SK-N-SH (cell line): ENCODE measurements at regions not wholly inside any gene's neighbourhood (a gene's known extent, or its start where the extent isn't known, plus 50 kb on each side); places are given as distances from the start of the nearest gene placed in this dataset.
A peak's percentile ranks its signal among the peaks of the same experiment; 100 is the strongest.

Source experiments
- CTCF ChIA-PET: fragments of 300-600, 350-600 bp; formaldehyde crosslinking; extraction: SDS; loops from one replicate; lab custom pipeline; 2021; lab: Yijun Ruan, JAX
- POLR2A ChIA-PET: fragments of 350-600 bp; sonication (Branson Sonifier 250); formaldehyde crosslinking; extraction: SDS; loops from one replicate; lab custom pipeline; 2020; ENCODE audit warnings: antibody characterized with exemption, inconsistent platforms; lab: Yijun Ruan, JAX
- DNase-seq: peaks from one replicate; pipeline ENCODE4 v3.0.0; 2012
- H2AFZ ChIP-seq: fragments of 200-600 bp; sonication (generic); 2 replicates; pipeline ENCODE4 v1.8.1; 2016; ENCODE audit warnings: antibody characterized with exemption, mild to moderate bottlenecking, low read depth
- H3F3A ChIP-seq: fragments of 200-600 bp; sonication (generic); replicated peaks from 2 replicates; pipeline ENCODE3; 2016; ENCODE audit warnings: antibody characterized with exemption, mild to moderate bottlenecking; ENCODE audit not compliant: insufficient read depth
- H3K27ac ChIP-seq, 2 experiments: fragments of 200-500 bp in 1 of 2; fragments of 200-600 bp in 1 of 2; sonication (Bioruptor generic) in 1 of 2; sonication (generic), shearing (Covaris generic) in 1 of 2; 2 replicates each; pipeline versions ENCODE4 v1.5.1 to v1.6.1; 2014 to 2016; ENCODE audit warnings: low read depth in 2 of 2, inconsistent platforms in 1 of 2, low read length in 1 of 2, mild to moderate bottlenecking in 1 of 2, mixed read lengths in 1 of 2
- H3K27me3 ChIP-seq: fragments of 200-600 bp; sonication (generic), shearing (Covaris generic); 2 replicates; pipeline ENCODE4 v1.6.1; 2016; ENCODE audit warnings: mixed run types; ENCODE audit not compliant: insufficient read depth
- H3K36me3 ChIP-seq, 2 experiments: fragments of 200-500 bp in 1 of 2; fragments of 200-600 bp in 1 of 2; sonication (Bioruptor generic) in 1 of 2; sonication (generic) in 1 of 2; replicated peaks in 1 of 2; 2 replicates each; pipeline versions ENCODE3 to v1.5.1; 2014 to 2016; ENCODE audit warnings: low read length in 1 of 2, mild to moderate bottlenecking in 1 of 2; ENCODE audit not compliant: insufficient read depth in 2 of 2, control insufficient read depth in 1 of 2
- H3K4me1 ChIP-seq, 2 experiments: fragments of 200-500 bp in 1 of 2; fragments of 200-600 bp in 1 of 2; sonication (Bioruptor generic) in 1 of 2; sonication (generic), shearing (Covaris generic) in 1 of 2; 2 replicates each; pipeline versions ENCODE4 v1.5.1 to v1.6.1; 2014 to 2016; ENCODE audit warnings: low read depth in 1 of 2, low read length in 1 of 2, mixed run types in 1 of 2; ENCODE audit not compliant: insufficient read depth in 2 of 2, control insufficient read depth in 1 of 2
- H3K4me2 ChIP-seq: fragments of 200-600 bp; sonication (generic), shearing (Covaris generic); 2 replicates; pipeline ENCODE4 v1.6.1; 2017; ENCODE audit warnings: mixed run types
- H3K4me3 ChIP-seq, 2 experiments: fragments of 200-500 bp in 1 of 2; fragments of 200-600 bp in 1 of 2; sonication (Bioruptor generic) in 1 of 2; sonication (generic), shearing (Covaris generic) in 1 of 2; 2 replicates each; pipeline versions ENCODE4 v1.5.1 to v1.8.1; 2014 to 2016; ENCODE audit warnings: low read depth in 2 of 2, inconsistent platforms in 1 of 2, low read length in 1 of 2, mild to moderate bottlenecking in 1 of 2, mixed read lengths in 1 of 2, moderate library complexity in 1 of 2
- H3K79me2 ChIP-seq: fragments of 200-600 bp; sonication (generic); 2 replicates; pipeline ENCODE4 v1.8.1; 2017; ENCODE audit warnings: mild to moderate bottlenecking; ENCODE audit not compliant: insufficient read depth
- H3K9ac ChIP-seq: fragments of 200-600 bp; sonication (generic); 2 replicates; pipeline ENCODE4 v1.6.1; 2017; ENCODE audit warnings: mixed run types
- H3K9me2 ChIP-seq: fragments of 200-600 bp; sonication (generic); 2 replicates; pipeline ENCODE4 v1.6.1; 2017; ENCODE audit warnings: mixed run types
- H3K9me3 ChIP-seq: fragments of 200-600 bp; sonication (generic); 2 replicates; pipeline ENCODE4 v1.6.1; 2017; ENCODE audit warnings: mixed run types, mild to moderate bottlenecking, moderate library complexity
- H4K20me1 ChIP-seq: fragments of 200-600 bp; sonication (generic); 2 replicates; pipeline ENCODE4 v1.6.1; 2017; ENCODE audit warnings: mild to moderate bottlenecking, mixed run types; ENCODE audit not compliant: insufficient read depth
- CHD2 ChIP-seq: fragments of 150-350 bp; IDR thresholded peaks from 2 replicates; pipeline ENCODE4 v1.6.1; 2018; ENCODE audit warnings: low read length; ENCODE audit not compliant: partially characterized antibody
- CTCF ChIP-seq: fragments of 200-600 bp; sonication (generic); IDR thresholded peaks from 2 replicates; pipeline ENCODE4 v1.6.1; 2017; ENCODE audit warnings: antibody characterized with exemption, mild to moderate bottlenecking, moderate library complexity
- EP300 ChIP-seq, 2 experiments: IDR thresholded peaks; 2 replicates each; pipeline versions ENCODE4 v1.4.0 to v1.6.1; 2012; ENCODE audit warnings: borderline replicate concordance in 1 of 2, low read depth in 1 of 2, low read length in 1 of 2
- EZH2phosphoT487 ChIP-seq: fragments of 200-600 bp; sonication (generic); IDR thresholded peaks from 2 replicates; pipeline ENCODE4 v1.6.1; 2017; ENCODE audit warnings: low read depth, mixed run types, mild to moderate bottlenecking, antibody characterized with exemption, moderate library complexity, borderline replicate concordance
- FOXM1 ChIP-seq: IDR thresholded peaks from 2 replicates; pipeline ENCODE4 v1.4.0; 2012; ENCODE audit warnings: low read depth, mild to moderate bottlenecking
- GABPA ChIP-seq: IDR thresholded peaks from 2 replicates; pipeline ENCODE4 v1.4.0; 2012; ENCODE audit warnings: low read depth, mild to moderate bottlenecking
- GATA2 ChIP-seq: sonication (generic); formaldehyde crosslinking; IDR thresholded peaks from 2 replicates; pipeline ENCODE4 v1.5.0; 2020; ENCODE audit warnings: mild to moderate bottlenecking, missing genetic modification reagents
- JUND ChIP-seq: IDR thresholded peaks from 2 replicates; pipeline ENCODE4 v1.4.0; 2012
- MXI1 ChIP-seq: IDR thresholded peaks from 2 replicates; pipeline ENCODE4 v1.6.1; 2012; ENCODE audit warnings: mild to moderate bottlenecking, low read depth, low read length, improper control_type of control experiment
- NRF1 ChIP-seq: IDR thresholded peaks from 2 replicates; pipeline ENCODE4 v1.6.1; 2012; ENCODE audit warnings: low read depth, mild to moderate bottlenecking, low read length
- PBX3 ChIP-seq: IDR thresholded peaks from 2 replicates; pipeline ENCODE4; 2012
- RAD21 ChIP-seq: IDR thresholded peaks from 2 replicates; pipeline ENCODE4 v1.6.1; 2012; ENCODE audit warnings: mild to moderate bottlenecking, low read length
- RCOR1 ChIP-seq: fragments of 150-350 bp; IDR thresholded peaks from 2 replicates; pipeline ENCODE4 v1.6.1; 2017; ENCODE audit warnings: antibody characterized with exemption, low read length
- RXRA ChIP-seq: IDR thresholded peaks from 2 replicates; pipeline ENCODE4 v1.4.0; 2012; ENCODE audit warnings: low read depth, mild to moderate bottlenecking, borderline replicate concordance
- SMC3 ChIP-seq: IDR thresholded peaks from 2 replicates; pipeline ENCODE4 v1.6.1; 2012; ENCODE audit warnings: low read depth, low read length, improper control_type of control experiment
- TEAD4 ChIP-seq: IDR thresholded peaks from 2 replicates; pipeline ENCODE4 v1.4.0; 2012; ENCODE audit warnings: mild to moderate bottlenecking, borderline replicate concordance; ENCODE audit not compliant: insufficient read depth
- USF1 ChIP-seq: IDR thresholded peaks from 2 replicates; pipeline ENCODE4 v1.4.0; 2012; ENCODE audit warnings: low read depth, borderline replicate concordance
- USF2 ChIP-seq: fragments of 150-350 bp; IDR thresholded peaks from 2 replicates; pipeline ENCODE4 v1.6.1; 2017; ENCODE audit warnings: antibody characterized with exemption, low read length, low read depth, borderline replicate concordance
- ZBTB33 ChIP-seq: IDR thresholded peaks from 2 replicates; pipeline ENCODE4 v1.4.0; 2012; ENCODE audit warnings: low read depth, borderline replicate concordance

GRCh38 chr5:125870256-125870655, 553.0 kb upstream of the GRAMD2B start (continued):
- no peak for TF ChIP-seq ZBTB33
- TF ChIP-seq NRF1, result no peak
- no peak for TF ChIP-seq USF2
- TF ChIP-seq RAD21, result peak; percentile 53
- no peak for TF ChIP-seq FOXM1
- 0 out of 2 replicates have a peak, but pooled peaks have one; percentile 14 for TF ChIP-seq JUND
- peak; percentile 60 for TF ChIP-seq CHD2
- TF ChIP-seq EP300 (IDR thresholded peaks at IDR 0.05; ENCODE audit: borderline replicate concordance in 1 of 2, low read depth in 1 of 2, low read length in 1 of 2), result peak in 1 of 2 experiments; percentile 92; a peak in 2 of 4 replicates
- TF ChIP-seq EZH2phosphoT487, result no peak
- no peak for TF ChIP-seq TEAD4

- Histone ChIP-seq H3K27ac (no peak overlapping the region), H3F3A (no peaks in the 10 kb centered on the region), H2AFZ (no peak overlapping the region), H3K9me3 (no peaks in the 10 kb centered on the region), H3K9me2 (no peaks in the 10 kb centered on the region), H3K4me3 (no peak overlapping the region), H3K79me2 (no peaks in the 10 kb centered on the region), H4K20me1 (no peaks in the 10 kb centered on the region), H3K36me3 (no peaks in the 10 kb centered on the region), H3K27me3 (no peaks in the 10 kb centered on the region), H3K4me2 (no peak overlapping the region), H3K9ac (no peak overlapping the region), H3K4me1 (peaks cover 0 to 10% of the 10 kb centered on the region in 2 experiments; a peak in 1 of 4 replicates)
- ChIA-PET POLR2A (interaction anchor here (0.5 kb wide), 1 partner anchor 8 kb away, joined by 3 read pairs; no protein-coding TSS in a partner anchor), CTCF (no interaction called here)
- no peak for DNase-seq
- no peak for TF ChIP-seq CTCF
- no peak for TF ChIP-seq EP300 (IDR thresholded peaks at IDR 0.05; ENCODE audit: borderline replicate concordance in 1 of 2, low read depth in 1 of 2, low read length in 1 of 2)
- TF ChIP-seq RCOR1, result no peak
- no peak for TF ChIP-seq FOXM1
- no peak for TF ChIP-seq USF2
- no peak for TF ChIP-seq SMC3
- TF ChIP-seq USF1, result no peak
- TF ChIP-seq PBX3, result no peak
- TF ChIP-seq GABPA, result no peak
- no peak for TF ChIP-seq GATA2 (CRISPR knock-in tag)
- no peak for TF ChIP-seq EZH2phosphoT487
- no peak for TF ChIP-seq TEAD4
- TF ChIP-seq JUND, result no peak
- no peak for TF ChIP-seq RXRA
- no peak for TF ChIP-seq MXI1
Measured at GRCh38 chr5:125874057-125874456, 549.2 kb upstream of the GRAMD2B start.
